ENCODE measurements at regions not wholly inside any gene's neighbourhood (a gene's known extent, or its start where the extent isn't known, plus 50 kb on each side); places are given as distances from the start of the nearest gene placed in this dataset.

- TF ChIP-seq CTCF (IDR thresholded peaks at IDR 0.05) = no peak
Observed at GRCh38 chr6:44629636-44630035, 242.1 kb downstream of the CDC5L start.

GRCh38 chr6:44630125-44631028 lies 242.9 kb downstream of the CDC5L start:
- peak; percentile 71 for TF ChIP-seq CTCF (IDR thresholded peaks at IDR 0.05)

GRCh38 chr6:44631968-44632367 lies 244.5 kb downstream of the CDC5L start:
- TF ChIP-seq CTCF (IDR thresholded peaks at IDR 0.05) = no peak

GRCh38 chr6:44634321-44634720 lies 246.8 kb downstream of the CDC5L start:
- TF ChIP-seq CTCF (IDR thresholded peaks at IDR 0.05) = no peak

- no peak for TF ChIP-seq CTCF (IDR thresholded peaks at IDR 0.05)
Observed at GRCh38 chr6:44635486-44635885, 248.0 kb downstream of the CDC5L start.

- TF ChIP-seq CTCF (IDR thresholded peaks at IDR 0.05) = no peak
Observed at GRCh38 chr6:44636561-44637248, 249.2 kb downstream of the CDC5L start.

- no peak for TF ChIP-seq CTCF (IDR thresholded peaks at IDR 0.05)
Observed at GRCh38 chr6:44641344-44642031, 254.0 kb downstream of the CDC5L start.

Measured in LNCAP (cell line).